ENCODE measurements at regions not wholly inside any gene's neighbourhood (a gene's known extent, or its start where the extent isn't known, plus 50 kb on each side); places are given as distances from the start of the nearest gene placed in this dataset.

GRCh38 chr4:83855044-83855443 is 319.1 kb downstream of the GPAT3 start:
- BruUV-seq (replicated peaks) = no TSS peak
- intact Hi-C loops (cut with micrococcal nuclease; ENCODE audit: unreplicated experiment) = loop anchor here (1.0 kb wide), 1 partner anchor 35 kb away; no protein-coding TSS in a partner anchor
- H3F3A ChIP-seq (ENCODE audit: insufficient read depth, low read depth) = peaks cover 10% of the 10 kb centered on the region
- no peak overlapping the region for H3K4me3 ChIP-seq
- peak overlapping the region; percentile 43; the same call in 1 of the 2 replicates for H2AFZ ChIP-seq
- H3K9me2 ChIP-seq (ENCODE audit: insufficient read depth) = no peaks in the 10 kb centered on the region
- H3K36me3 ChIP-seq (ENCODE audit: low read depth) = no peaks in the 10 kb centered on the region
- TF ChIP-seq EZH2 (IDR thresholded peaks at IDR 0.05; ENCODE audit: low read depth) (no peak), CTCF (conservative IDR thresholded peaks at IDR 0.05) (no peak)
- POLR2A ChIA-PET (ENCODE audit: unreplicated experiment) = no interaction called here
- peak; percentile 61 to 82 for DNase-seq
- H3K27ac ChIP-seq = peak overlapping the region; percentile 55
- H3K4me2 ChIP-seq = peak overlapping the region; percentile 32
- peaks cover 40% of the 10 kb centered on the region for H3K4me1 ChIP-seq (replicated peaks; ENCODE audit: insufficient read depth)
- no peaks in the 10 kb centered on the region for H4K20me1 ChIP-seq (ENCODE audit: insufficient read depth)
- H3K27me3 ChIP-seq (ENCODE audit: insufficient read depth, low read depth) = no peaks in the 10 kb centered on the region
- no peaks in the 10 kb centered on the region for H3K79me2 ChIP-seq (ENCODE audit: low read depth)
- no peaks in the 10 kb centered on the region for H3K9me3 ChIP-seq (ENCODE audit: insufficient read depth, low read depth)
- CTCF ChIA-PET = no interaction called here

- POLR2A ChIA-PET (ENCODE audit: unreplicated experiment) = interaction anchor here (0.6 kb wide), 1 partner anchor 38 kb away, joined by 8 read pairs; no protein-coding TSS in a partner anchor
- no TSS peak for BruUV-seq (replicated peaks)
Observed at GRCh38 chr4:83852085-83852451, 316.2 kb downstream of the GPAT3 start.

GRCh38 chr4:83851261-83852084 is 315.6 kb downstream of the GPAT3 start:
- H3K9me3 ChIP-seq (ENCODE audit: insufficient read depth, low read depth) = no peaks in the 10 kb centered on the region
- no peak overlapping the region for H3K4me3 ChIP-seq
- no peaks in the 10 kb centered on the region for H3K79me2 ChIP-seq (ENCODE audit: low read depth)
- H3K27me3 ChIP-seq (ENCODE audit: insufficient read depth, low read depth) = no peaks in the 10 kb centered on the region
- ChIA-PET CTCF (no interaction called here), POLR2A (ENCODE audit: unreplicated experiment) (interaction anchor here (0.6 to 0.7 kb wide), 3 partner anchors 39 to 731 kb away, joined by 4 to 8 read pairs (median 4); partner anchors contain the start of gene CDS1)
- H4K20me1 ChIP-seq (ENCODE audit: insufficient read depth) = no peaks in the 10 kb centered on the region
- no peak for TF ChIP-seq EZH2 (IDR thresholded peaks at IDR 0.05; ENCODE audit: low read depth)
- no peak for TF ChIP-seq CTCF (conservative IDR thresholded peaks at IDR 0.05)
- peaks cover 10% of the 10 kb centered on the region for H3F3A ChIP-seq (ENCODE audit: insufficient read depth, low read depth)
- peak overlapping the region; percentile 49 for H3K4me2 ChIP-seq
- BruUV-seq (replicated peaks) = TSS peak; percentile 43
- no peak overlapping the region for H2AFZ ChIP-seq
- H3K36me3 ChIP-seq (ENCODE audit: low read depth) = no peaks in the 10 kb centered on the region
- peaks cover 40% of the 10 kb centered on the region for H3K4me1 ChIP-seq (replicated peaks; ENCODE audit: insufficient read depth)
- no peaks in the 10 kb centered on the region for H3K9me2 ChIP-seq (ENCODE audit: insufficient read depth)
- peak overlapping the region; percentile 58 for H3K27ac ChIP-seq
- DNase-seq = peak; percentile 40 to 55
- intact Hi-C loops (cut with micrococcal nuclease; ENCODE audit: unreplicated experiment) = no loop called here

More at GRCh38 chr4:83852085-83852451, 316.2 kb downstream of the GPAT3 start:
- H3K27ac ChIP-seq = peak overlapping the region; percentile 58
- intact Hi-C loops (cut with micrococcal nuclease; ENCODE audit: unreplicated experiment) = no loop called here
- DNase-seq = peak in 1 of 2 experiments; percentile 71
- no peaks in the 10 kb centered on the region for H3K36me3 ChIP-seq (ENCODE audit: low read depth)
- no peaks in the 10 kb centered on the region for H4K20me1 ChIP-seq (ENCODE audit: insufficient read depth)
- H3K9me3 ChIP-seq (ENCODE audit: insufficient read depth, low read depth) = no peaks in the 10 kb centered on the region
- H3K4me3 ChIP-seq = no peak overlapping the region
- CTCF ChIA-PET = no interaction called here
- H3K4me2 ChIP-seq = peak overlapping the region; percentile 49
- H3K9me2 ChIP-seq (ENCODE audit: insufficient read depth) = no peaks in the 10 kb centered on the region
- H2AFZ ChIP-seq = no peak overlapping the region
- peaks cover 40% of the 10 kb centered on the region for H3K4me1 ChIP-seq (replicated peaks; ENCODE audit: insufficient read depth)
- H3F3A ChIP-seq (ENCODE audit: insufficient read depth, low read depth) = peaks cover 10% of the 10 kb centered on the region
- no peaks in the 10 kb centered on the region for H3K79me2 ChIP-seq (ENCODE audit: low read depth)
- TF ChIP-seq CTCF (conservative IDR thresholded peaks at IDR 0.05) (no peak), EZH2 (IDR thresholded peaks at IDR 0.05; ENCODE audit: low read depth) (no peak)
- H3K27me3 ChIP-seq (ENCODE audit: insufficient read depth, low read depth) = no peaks in the 10 kb centered on the region
